ENCODE measurements at regions not wholly inside any gene's neighbourhood (a gene's known extent, or its start where the extent isn't known, plus 50 kb on each side); places are given as distances from the start of the nearest gene placed in this dataset.

DNA sequence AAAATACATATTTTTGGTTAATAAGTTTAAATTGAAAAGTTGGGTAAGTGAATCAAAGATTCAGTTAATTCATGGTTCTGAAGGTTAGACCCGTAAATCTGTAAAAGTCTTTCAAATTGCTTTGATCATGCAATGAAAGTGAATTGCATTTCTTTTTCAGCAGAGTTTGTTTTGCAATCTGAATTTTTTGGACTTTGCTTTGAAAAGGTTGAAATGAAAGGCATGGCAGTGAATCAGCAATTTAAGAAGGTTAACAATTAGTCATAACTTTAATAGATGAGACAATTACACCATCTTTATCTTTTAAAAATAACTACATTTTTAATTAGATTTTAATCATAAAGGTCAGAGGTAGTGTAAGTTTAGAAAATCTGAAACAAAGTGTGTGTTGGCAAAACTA lies 310.9 kb upstream of the KCNJ16 start:
- WGBS, result 91% methylated on average over 1 of the region's 1 CpG
- Histone ChIP-seq H3K4me3 (ENCODE audit: low read length) (no peak overlapping the region), H3K9ac (ENCODE audit: low read depth, low read length) (no peak overlapping the region), H3K27ac (ENCODE audit: low read depth, low read length) (no peak overlapping the region), H3K4me1 (ENCODE audit: insufficient read depth, low read length) (peaks cover 14% of the 10 kb centered on the region; the same call in 1 of the 2 replicates), H3K36me3 (ENCODE audit: insufficient read depth, low read length) (no peaks in the 10 kb centered on the region), H3K9me3 (ENCODE audit: insufficient read depth, low read depth, low read length) (no peaks in the 10 kb centered on the region), H3K27me3 (ENCODE audit: insufficient read depth, low read length) (no peaks in the 10 kb centered on the region)

DNA sequence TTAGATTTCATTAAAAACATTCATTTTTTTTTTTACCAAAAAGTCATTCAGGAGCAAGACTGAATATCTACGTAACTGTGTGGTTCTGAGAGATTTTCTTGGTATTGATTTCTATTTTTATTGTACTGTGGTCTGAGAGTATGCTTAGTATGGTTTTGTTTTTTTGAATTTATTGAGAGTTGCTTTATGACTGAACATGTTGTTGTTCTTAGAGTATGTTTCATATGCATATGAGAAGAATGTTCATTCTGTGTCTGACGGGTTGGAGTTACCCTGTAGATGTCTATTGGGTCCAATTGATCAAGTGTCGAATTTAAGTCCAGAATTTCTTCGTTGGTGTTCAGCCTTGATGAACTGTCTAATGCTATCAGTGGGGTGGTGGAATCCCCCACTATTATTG lies 306.0 kb upstream of the KCNJ16 start:
- Histone ChIP-seq H3K27ac (ENCODE audit: low read depth, low read length) (no peak overlapping the region), H3K9me3 (ENCODE audit: insufficient read depth, low read depth, low read length) (no peaks in the 10 kb centered on the region), H3K4me3 (ENCODE audit: low read length) (no peak overlapping the region), H3K36me3 (ENCODE audit: insufficient read depth, low read length) (no peaks in the 10 kb centered on the region), H3K4me1 (ENCODE audit: insufficient read depth, low read length) (no peaks in the 10 kb centered on the region), H3K9ac (ENCODE audit: low read depth, low read length) (no peak overlapping the region), H3K27me3 (ENCODE audit: insufficient read depth, low read length) (no peaks in the 10 kb centered on the region)
- WGBS, result 94% methylated on average over 4 of the region's 4 CpGs

DNA sequence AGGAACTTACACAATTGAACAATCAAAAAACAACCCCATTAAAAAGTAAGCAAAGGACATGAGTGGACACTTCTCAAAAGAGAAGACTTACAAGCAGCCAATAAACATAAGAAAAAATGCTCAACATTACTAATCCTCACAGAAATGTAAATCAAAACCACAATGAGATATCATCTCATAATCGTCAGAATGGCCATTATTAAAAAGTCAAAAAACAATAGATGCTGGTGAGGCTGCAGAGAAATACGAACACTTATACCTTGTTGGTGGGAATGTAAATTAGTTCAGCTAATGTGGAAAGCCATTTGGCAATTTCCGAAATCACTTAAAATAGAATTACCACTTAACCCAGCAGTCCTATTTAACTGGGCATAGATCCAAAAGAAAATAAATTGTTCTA lies 301.9 kb upstream of the KCNJ16 start:
- Histone ChIP-seq H3K4me3 (ENCODE audit: low read length) (no peak overlapping the region), H3K27me3 (ENCODE audit: insufficient read depth, low read length) (no peaks in the 10 kb centered on the region), H3K36me3 (ENCODE audit: insufficient read depth, low read length) (no peaks in the 10 kb centered on the region), H3K9ac (ENCODE audit: low read depth, low read length) (no peak overlapping the region), H3K9me3 (ENCODE audit: insufficient read depth, low read depth, low read length) (no peaks in the 10 kb centered on the region), H3K27ac (ENCODE audit: low read depth, low read length) (no peak overlapping the region), H3K4me1 (ENCODE audit: insufficient read depth, low read length) (no peaks in the 10 kb centered on the region)
- 96% methylated on average over 3 of the region's 3 CpGs for WGBS

DNA sequence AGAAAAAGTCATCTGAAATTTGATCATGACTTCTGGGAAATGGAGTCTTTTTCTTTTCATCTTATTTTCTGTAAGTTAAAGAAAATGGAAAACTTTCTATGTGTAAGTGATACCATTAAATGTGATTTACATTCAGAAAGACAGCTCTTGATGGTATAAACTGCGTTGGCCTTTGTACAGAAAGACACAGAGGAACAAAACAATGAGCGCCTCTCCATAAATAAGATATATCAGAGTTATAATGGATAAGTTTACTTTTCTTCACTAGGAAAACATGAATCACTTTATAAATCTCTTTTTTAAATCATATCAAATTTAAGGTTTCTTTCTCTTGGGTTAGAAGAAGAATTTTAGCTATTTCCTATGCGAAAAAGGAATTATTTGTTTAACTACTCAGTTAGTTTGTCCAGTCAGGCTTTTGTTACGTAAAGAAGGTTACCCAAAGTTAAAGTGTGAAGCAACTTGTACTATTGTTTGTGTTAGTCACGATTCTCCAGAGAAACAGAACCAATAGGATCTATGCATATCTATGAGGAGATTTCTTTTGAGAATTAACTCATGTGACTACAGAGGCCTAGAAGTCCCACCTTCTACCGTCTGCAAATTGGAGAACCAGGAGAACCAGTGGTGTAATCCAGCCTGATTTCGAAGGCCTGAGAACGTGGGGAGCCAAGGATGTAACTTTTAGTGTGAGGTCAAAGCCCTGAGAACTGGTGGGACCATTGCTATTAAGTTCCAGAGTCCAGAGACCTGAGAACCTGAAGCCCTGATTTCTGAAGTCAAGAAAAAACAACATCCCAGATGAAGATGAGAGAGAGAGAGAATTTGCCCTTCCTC lies 295.4 kb upstream of the KCNJ16 start:
- H3K9ac ChIP-seq (ENCODE audit: low read depth, low read length), result no peak overlapping the region
- H3K4me3 ChIP-seq (ENCODE audit: low read length), result no peak overlapping the region
- H3K9me3 ChIP-seq (ENCODE audit: insufficient read depth, low read depth, low read length), result no peaks in the 10 kb centered on the region
- no peaks in the 10 kb centered on the region for H3K36me3 ChIP-seq (ENCODE audit: insufficient read depth, low read length)
- H3K27me3 ChIP-seq (ENCODE audit: insufficient read depth, low read length), result no peaks in the 10 kb centered on the region
- no peak overlapping the region for H3K27ac ChIP-seq (ENCODE audit: low read depth, low read length)
- no peaks in the 10 kb centered on the region for H3K4me1 ChIP-seq (ENCODE audit: insufficient read depth, low read length)
- WGBS, result 93% methylated on average over 7 of the region's 8 CpGs

DNA sequence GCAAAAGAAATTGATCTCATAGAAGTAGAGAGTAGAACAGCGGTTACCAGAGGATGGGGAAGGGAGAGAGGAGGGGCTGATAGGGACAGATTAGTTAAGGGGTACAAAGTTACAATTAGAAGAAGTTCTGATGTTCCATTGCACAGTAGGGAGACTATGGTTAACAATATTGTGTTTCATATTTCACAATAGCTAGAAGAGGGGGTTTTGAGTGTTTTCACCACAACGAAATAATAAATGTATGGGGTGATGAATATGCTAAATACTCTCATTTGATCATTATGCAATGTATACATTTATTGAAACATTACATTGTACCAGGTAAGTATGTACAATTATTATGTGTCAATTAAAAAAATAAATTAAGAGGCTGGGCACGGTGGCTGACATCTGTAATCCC lies 291.2 kb upstream of the KCNJ16 start:
- Histone ChIP-seq H3K27me3 (ENCODE audit: insufficient read depth, low read length) (no peaks in the 10 kb centered on the region), H3K9me3 (ENCODE audit: insufficient read depth, low read depth, low read length) (no peaks in the 10 kb centered on the region), H3K36me3 (ENCODE audit: insufficient read depth, low read length) (no peaks in the 10 kb centered on the region), H3K4me3 (ENCODE audit: low read length) (no peak overlapping the region), H3K9ac (ENCODE audit: low read depth, low read length) (no peak overlapping the region), H3K4me1 (ENCODE audit: insufficient read depth, low read length) (no peaks in the 10 kb centered on the region), H3K27ac (ENCODE audit: low read depth, low read length) (no peak overlapping the region)
- 97% methylated on average over 2 of the region's 3 CpGs for WGBS

DNA sequence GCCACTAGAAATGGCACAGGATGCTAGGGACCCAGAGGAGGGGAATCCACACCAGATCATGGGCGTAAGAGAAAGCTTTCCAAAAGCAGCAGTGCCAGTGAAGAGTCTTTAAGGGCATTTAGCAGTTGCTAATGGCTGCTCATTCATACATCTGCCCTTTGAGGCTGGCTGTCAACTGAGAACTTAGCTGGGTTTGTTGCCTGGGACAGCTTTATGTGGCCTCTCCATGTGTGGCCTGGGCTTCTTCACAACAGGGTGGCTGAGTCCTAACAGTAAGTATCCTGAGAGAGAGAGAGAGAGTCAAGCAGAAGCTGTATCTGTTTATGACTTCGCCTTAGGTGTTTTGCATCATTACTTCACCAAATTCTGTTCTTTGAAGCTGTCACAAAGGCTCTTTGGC lies 286.1 kb upstream of the KCNJ16 start:
- no peak overlapping the region for H3K27ac ChIP-seq (ENCODE audit: low read depth, low read length)
- H3K4me1 ChIP-seq (ENCODE audit: insufficient read depth, low read length), result no peaks in the 10 kb centered on the region
- 93% methylated on average over 2 of the region's 2 CpGs for WGBS
- no peaks in the 10 kb centered on the region for H3K36me3 ChIP-seq (ENCODE audit: insufficient read depth, low read length)
- H3K9ac ChIP-seq (ENCODE audit: low read depth, low read length), result no peak overlapping the region
- H3K27me3 ChIP-seq (ENCODE audit: insufficient read depth, low read length), result no peaks in the 10 kb centered on the region
- H3K9me3 ChIP-seq (ENCODE audit: insufficient read depth, low read depth, low read length), result no peaks in the 10 kb centered on the region
- no peak overlapping the region for H3K4me3 ChIP-seq (ENCODE audit: low read length)

DNA sequence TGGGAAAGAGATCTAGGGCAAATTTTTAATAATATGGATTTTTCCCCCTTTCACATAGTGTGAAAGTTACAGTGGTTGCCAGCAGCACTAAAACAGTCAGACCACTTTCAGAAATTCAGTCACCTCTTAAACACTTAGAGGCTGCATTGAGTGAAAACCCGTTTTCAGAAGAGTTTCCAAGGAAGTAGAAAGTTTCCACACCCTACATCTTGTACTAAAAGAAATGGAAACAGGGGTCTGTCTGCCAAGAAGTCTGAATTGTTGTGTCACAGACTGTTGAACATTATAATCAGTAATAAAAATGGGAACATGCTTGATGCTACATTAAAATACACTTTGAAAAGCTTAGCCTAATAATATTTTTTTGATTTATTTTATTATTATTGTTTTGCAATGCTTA lies 278.9 kb upstream of the KCNJ16 start:
- Histone ChIP-seq H3K4me1 (ENCODE audit: insufficient read depth, low read length) (no peaks in the 10 kb centered on the region), H3K27me3 (ENCODE audit: insufficient read depth, low read length) (no peaks in the 10 kb centered on the region), H3K27ac (ENCODE audit: low read depth, low read length) (no peak overlapping the region), H3K36me3 (ENCODE audit: insufficient read depth, low read length) (no peaks in the 10 kb centered on the region), H3K9ac (ENCODE audit: low read depth, low read length) (no peak overlapping the region), H3K4me3 (ENCODE audit: low read length) (no peak overlapping the region), H3K9me3 (ENCODE audit: insufficient read depth, low read depth, low read length) (no peaks in the 10 kb centered on the region)
- WGBS, result 86% methylated on average over 1 of the region's 1 CpG

DNA sequence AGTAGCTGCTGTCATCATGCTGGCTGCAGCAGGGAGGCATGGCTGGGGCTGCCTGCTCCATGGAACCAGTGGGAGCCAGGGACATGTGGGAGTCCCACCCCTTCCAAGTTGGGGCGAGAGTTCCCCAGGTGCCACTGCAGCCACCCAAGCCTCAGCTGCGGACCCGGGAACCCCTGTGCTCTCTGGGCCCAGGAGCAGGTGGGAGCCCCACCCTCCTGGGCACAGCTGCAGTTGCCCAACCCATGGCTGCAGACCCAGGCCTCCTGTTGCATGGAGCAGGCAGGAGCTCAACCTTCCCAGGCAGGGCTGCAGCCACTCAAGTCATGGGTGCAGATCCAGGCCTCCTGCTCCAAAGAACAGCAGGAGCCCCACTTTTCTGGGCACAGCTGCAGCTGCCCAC lies 274.2 kb upstream of the KCNJ16 start:
- over 99% methylated on average over 3 of the region's 3 CpGs for WGBS
- no peaks in the 10 kb centered on the region for H3K4me1 ChIP-seq (ENCODE audit: insufficient read depth, low read length)
- no peak overlapping the region for H3K4me3 ChIP-seq (ENCODE audit: low read length)
- no peak overlapping the region for H3K27ac ChIP-seq (ENCODE audit: low read depth, low read length)
- no peaks in the 10 kb centered on the region for H3K36me3 ChIP-seq (ENCODE audit: insufficient read depth, low read length)
- H3K9ac ChIP-seq (ENCODE audit: low read depth, low read length), result no peak overlapping the region
- H3K27me3 ChIP-seq (ENCODE audit: insufficient read depth, low read length), result no peaks in the 10 kb centered on the region
- H3K9me3 ChIP-seq (ENCODE audit: insufficient read depth, low read depth, low read length), result peaks cover 8% of the 10 kb centered on the region; the same call in 1 of the 2 replicates

DNA sequence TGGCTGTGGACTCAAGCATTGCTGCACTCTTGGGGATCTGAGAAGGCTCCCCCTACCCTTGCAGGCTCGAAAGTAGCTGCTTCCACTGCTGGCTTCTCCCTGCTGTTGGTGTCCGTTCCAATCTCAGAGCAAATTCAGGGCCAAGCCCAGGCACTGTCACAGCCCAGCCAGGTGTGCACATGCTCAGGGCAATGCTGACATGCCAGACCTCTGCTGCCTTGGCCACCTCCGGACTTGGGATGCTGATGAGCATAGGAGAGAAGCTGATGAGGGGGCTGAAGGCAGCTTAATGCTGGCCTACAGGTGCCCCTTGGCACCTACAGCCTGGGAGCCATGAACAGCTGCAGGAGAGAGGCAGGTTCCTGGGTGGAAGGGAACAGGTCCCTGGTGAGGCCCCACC lies 273.7 kb upstream of the KCNJ16 start:
- Histone ChIP-seq H3K9ac (ENCODE audit: low read depth, low read length) (no peak overlapping the region), H3K27ac (ENCODE audit: low read depth, low read length) (no peak overlapping the region), H3K27me3 (ENCODE audit: insufficient read depth, low read length) (no peaks in the 10 kb centered on the region), H3K4me3 (ENCODE audit: low read length) (no peak overlapping the region), H3K9me3 (ENCODE audit: insufficient read depth, low read depth, low read length) (peaks cover 8% of the 10 kb centered on the region; the same call in 1 of the 2 replicates), H3K4me1 (ENCODE audit: insufficient read depth, low read length) (no peaks in the 10 kb centered on the region), H3K36me3 (ENCODE audit: insufficient read depth, low read length) (no peaks in the 10 kb centered on the region)
- 95% methylated on average over 3 of the region's 3 CpGs for WGBS

DNA sequence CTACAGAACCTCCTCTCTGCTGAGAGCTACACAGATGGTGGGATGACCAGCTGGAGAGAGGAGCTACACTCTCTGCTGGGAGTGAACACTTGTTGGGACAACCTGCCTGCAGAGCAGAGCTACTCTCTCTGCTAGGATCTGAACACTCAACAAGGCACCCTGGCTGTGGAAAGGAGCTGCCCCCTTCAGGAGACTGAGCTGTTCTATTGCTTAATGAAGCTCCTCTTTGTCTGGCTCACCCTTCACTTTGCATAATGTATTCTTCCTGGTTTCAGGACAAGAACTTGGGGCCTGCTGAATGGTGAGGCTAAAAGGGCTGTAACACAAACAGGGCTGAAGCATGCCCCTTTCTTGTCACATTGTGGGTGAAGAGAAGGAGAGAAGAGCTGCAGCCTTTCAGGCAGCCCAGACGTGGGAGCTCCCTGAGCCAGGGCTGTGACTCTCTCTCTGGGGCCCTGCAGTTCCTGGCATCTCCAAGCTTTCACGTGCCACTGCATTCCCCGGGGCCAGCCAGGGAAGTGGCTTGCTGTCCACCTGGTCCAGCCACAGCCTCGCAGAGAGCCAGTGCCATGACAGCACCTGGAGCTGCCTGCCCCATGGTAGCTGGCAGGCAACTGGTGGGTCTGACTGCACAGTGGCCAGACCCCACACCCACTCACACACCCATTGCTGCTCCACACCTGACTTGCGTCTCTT lies 272.8 kb upstream of the KCNJ16 start:
- H3K9ac ChIP-seq (ENCODE audit: low read depth, low read length), result no peak overlapping the region
- no peaks in the 10 kb centered on the region for H3K36me3 ChIP-seq (ENCODE audit: insufficient read depth, low read length)
- H3K4me3 ChIP-seq (ENCODE audit: low read length), result no peak overlapping the region
- H3K9me3 ChIP-seq (ENCODE audit: insufficient read depth, low read depth, low read length), result peaks cover 8% of the 10 kb centered on the region; the same call in 1 of the 2 replicates
- H3K27me3 ChIP-seq (ENCODE audit: insufficient read depth, low read length), result no peaks in the 10 kb centered on the region
- H3K27ac ChIP-seq (ENCODE audit: low read depth, low read length), result no peak overlapping the region
- WGBS, result 90% methylated on average over 5 of the region's 5 CpGs
- no peaks in the 10 kb centered on the region for H3K4me1 ChIP-seq (ENCODE audit: insufficient read depth, low read length)

DNA sequence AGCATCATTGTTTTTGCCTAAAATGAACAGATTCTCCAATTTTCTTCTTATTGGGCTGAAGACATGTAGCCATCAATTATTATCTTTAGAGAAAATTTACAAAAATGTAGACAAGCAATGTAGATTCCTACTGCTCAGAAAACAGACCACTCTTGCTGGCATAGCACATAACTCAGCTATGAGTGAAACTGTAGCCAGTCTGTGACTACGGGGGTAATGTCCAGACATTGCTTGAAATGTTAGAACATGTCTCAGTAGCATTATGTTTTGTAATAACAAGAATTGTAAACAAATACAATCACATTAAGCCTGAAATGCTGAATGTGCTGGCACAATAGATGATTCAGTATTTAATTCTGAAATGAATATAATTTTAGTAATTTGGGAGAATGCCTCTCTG lies 265.7 kb upstream of the KCNJ16 start:
- H3K4me1 ChIP-seq (ENCODE audit: insufficient read depth, low read length), result no peaks in the 10 kb centered on the region
- H3K9me3 ChIP-seq (ENCODE audit: insufficient read depth, low read depth, low read length), result no peaks in the 10 kb centered on the region
- no peak overlapping the region for H3K9ac ChIP-seq (ENCODE audit: low read depth, low read length)
- H3K27me3 ChIP-seq (ENCODE audit: insufficient read depth, low read length), result no peaks in the 10 kb centered on the region
- no peak overlapping the region for H3K27ac ChIP-seq (ENCODE audit: low read depth, low read length)
- no peak overlapping the region for H3K4me3 ChIP-seq (ENCODE audit: low read length)
- 100% methylated on average over 1 of the region's 1 CpG for WGBS
- no peaks in the 10 kb centered on the region for H3K36me3 ChIP-seq (ENCODE audit: insufficient read depth, low read length)

All from HUES64 (cell line).